Smooth muscle cell (in vitro differentiated cells): ENCODE measurements at regions not wholly inside any gene's neighbourhood (a gene's known extent, or its start where the extent isn't known, plus 50 kb on each side); places are given as distances from the start of the nearest gene placed in this dataset.

Experiments used
- DNase-seq: peaks from one replicate; lab custom pipeline; 2025; ENCODE audit not compliant: unreplicated experiment; lab: John Stamatoyannopoulos, UW
- H2AFZ ChIP-seq: fragments of 200-600 bp; sonication (generic); 2 replicates; pipeline ENCODE4 v1.6.0; 2016; ENCODE audit warnings: antibody characterized with exemption, low read depth, mild to moderate bottlenecking
- H3F3A ChIP-seq: fragments of 200-600 bp; sonication (generic); 2 replicates; pipeline ENCODE4 v1.6.0; 2017; ENCODE audit warnings: antibody characterized with exemption, low read depth
- H3K27ac ChIP-seq: fragments of 200-600 bp; sonication (generic); 2 replicates; pipeline ENCODE4 v1.5.1; 2016; ENCODE audit warnings: low read depth, mild to moderate bottlenecking
- H3K27me3 ChIP-seq: fragments of 200-600 bp; sonication (generic); 2 replicates; pipeline ENCODE4 v1.6.1; 2016; ENCODE audit warnings: low read depth, mild to moderate bottlenecking
- H3K36me3 ChIP-seq: fragments of 200-600 bp; sonication (generic); 2 replicates; pipeline ENCODE4 v1.5.1; 2016; ENCODE audit warnings: low read depth
- H3K4me1 ChIP-seq: fragments of 200-600 bp; sonication (generic); 2 replicates; pipeline ENCODE4 v1.5.1; 2016; ENCODE audit warnings: low read depth
- H3K4me2 ChIP-seq: fragments of 200-600 bp; sonication (generic); 2 replicates; pipeline ENCODE4 v1.6.0; 2016; ENCODE audit warnings: mild to moderate bottlenecking
- H3K4me3 ChIP-seq: fragments of 200-600 bp; sonication (generic); 2 replicates; pipeline ENCODE4 v1.5.1; 2016; ENCODE audit warnings: mild to moderate bottlenecking
- H3K79me2 ChIP-seq: fragments of 200-600 bp; sonication (generic); 2 replicates; pipeline ENCODE4 v1.6.0; 2016; ENCODE audit warnings: low read depth, mild to moderate bottlenecking
- H3K9ac ChIP-seq: fragments of 200-600 bp; sonication (generic); 2 replicates; pipeline ENCODE4 v1.6.0; 2016; ENCODE audit warnings: low read depth
- H3K9me3 ChIP-seq: fragments of 200-600 bp; sonication (generic); replicated peaks from 2 replicates; pipeline ENCODE4 v1.5.1; 2016; ENCODE audit warnings: low read depth
- H4K20me1 ChIP-seq: fragments of 200-600 bp; sonication (generic); 2 replicates; pipeline ENCODE4 v1.6.0; 2016; ENCODE audit warnings: low read depth
- CTCF ChIP-seq: fragments of 200-600 bp; sonication (generic); IDR thresholded peaks from 2 replicates; pipeline ENCODE4 v1.5.1; 2017; ENCODE audit warnings: borderline replicate concordance, mild to moderate bottlenecking, antibody characterized with exemption; ENCODE audit not compliant: insufficient read depth, poor library complexity, severe bottlenecking
- WGBS: methylation state at CpG from one replicate; pipeline ENCODE4 v1.1.7; 2016; ENCODE audit warnings: low lambda C conversion rate; 5-methylcytosine and 5-hydroxymethylcytosine counted together

- H3K36me3 ChIP-seq: no peaks in the 10 kb centered on the region
- H3K27ac ChIP-seq: no peak overlapping the region
- H3K4me2 ChIP-seq: no peak overlapping the region
- no peaks in the 10 kb centered on the region for H3K9me3 ChIP-seq
- no peaks in the 10 kb centered on the region for H3K4me1 ChIP-seq
- no peak for DNase-seq
- H2AFZ ChIP-seq: no peak overlapping the region
- peaks cover 3% of the 10 kb centered on the region for H3K27me3 ChIP-seq
- H3K4me3 ChIP-seq: no peak overlapping the region
- H4K20me1 ChIP-seq: no peaks in the 10 kb centered on the region
- no peaks in the 10 kb centered on the region for H3K79me2 ChIP-seq
- no peak for TF ChIP-seq CTCF
- H3F3A ChIP-seq: no peaks in the 10 kb centered on the region
- 86% methylated on average over 5 of the region's 5 CpGs for WGBS
- no peak overlapping the region for H3K9ac ChIP-seq
These were observed 149.8 kb upstream of the LARGE1 start for GRCh38 chr22:34070051-34070450.

DNA sequence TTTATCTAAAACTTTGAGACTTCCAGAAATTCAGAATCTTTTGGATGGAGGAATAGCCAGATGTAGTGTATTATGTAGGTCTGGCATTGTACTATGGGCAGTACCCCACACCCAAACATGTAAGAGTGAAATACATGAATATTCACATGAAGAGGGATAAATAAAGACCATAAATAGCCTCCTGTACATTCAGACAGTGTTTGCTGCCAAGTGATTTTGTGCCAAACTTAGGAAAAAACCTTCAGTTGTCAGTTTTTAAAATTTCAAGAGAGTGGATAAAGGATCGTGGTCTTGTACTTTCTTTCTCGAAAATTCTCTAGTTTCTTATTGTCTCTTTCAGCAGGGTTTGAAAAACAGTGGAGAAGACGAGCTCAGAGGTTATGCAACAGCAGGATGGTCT lies 150.3 kb upstream of the LARGE1 start:
- no peak overlapping the region for H3K27ac ChIP-seq
- H3K36me3 ChIP-seq: no peaks in the 10 kb centered on the region
- no peak overlapping the region for H3K4me3 ChIP-seq
- no peaks in the 10 kb centered on the region for H3F3A ChIP-seq
- H4K20me1 ChIP-seq: no peaks in the 10 kb centered on the region
- no peaks in the 10 kb centered on the region for H3K4me1 ChIP-seq
- no peaks in the 10 kb centered on the region for H3K9me3 ChIP-seq
- 72% methylated on average over 3 of the region's 3 CpGs for WGBS
- H3K27me3 ChIP-seq: peaks cover 3% of the 10 kb centered on the region
- no peaks in the 10 kb centered on the region for H3K79me2 ChIP-seq
- no peak for DNase-seq
- TF ChIP-seq CTCF: no peak
- no peak overlapping the region for H2AFZ ChIP-seq
- H3K9ac ChIP-seq: no peak overlapping the region
- H3K4me2 ChIP-seq: no peak overlapping the region

DNA sequence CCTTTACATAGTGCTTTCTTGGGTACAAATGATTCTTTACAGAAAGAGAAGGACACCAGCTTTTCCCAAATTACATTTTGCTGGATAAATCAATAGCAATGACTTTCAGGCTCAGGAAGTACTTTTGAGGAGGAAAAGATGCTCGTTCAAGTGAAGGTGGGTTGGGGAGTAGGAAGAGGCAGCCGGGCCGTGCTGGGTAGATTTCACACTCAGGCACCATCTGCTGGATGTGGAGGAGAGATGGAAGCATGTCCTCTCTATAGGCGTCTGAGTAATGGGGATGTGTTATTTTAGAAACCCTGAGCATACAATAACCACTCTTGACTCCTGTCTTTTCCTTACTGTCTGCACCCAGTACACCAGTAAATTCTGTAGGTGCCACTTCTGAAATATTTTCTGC lies 152.3 kb upstream of the LARGE1 start:
- no peaks in the 10 kb centered on the region for H3K4me1 ChIP-seq
- WGBS: 81% methylated on average over 4 of the region's 4 CpGs
- no peaks in the 10 kb centered on the region for H3K79me2 ChIP-seq

More for the DNA sequence above, 152.3 kb upstream of the LARGE1 start:
- H3K4me3 ChIP-seq: no peak overlapping the region
- no peak overlapping the region for H3K27ac ChIP-seq
- no peak overlapping the region for H2AFZ ChIP-seq
- H3K9ac ChIP-seq: no peak overlapping the region
- no peak for DNase-seq
- H4K20me1 ChIP-seq: no peaks in the 10 kb centered on the region
- TF ChIP-seq CTCF: no peak
- H3K36me3 ChIP-seq: no peaks in the 10 kb centered on the region
- H3K9me3 ChIP-seq: no peaks in the 10 kb centered on the region
- H3K4me2 ChIP-seq: no peak overlapping the region
- no peaks in the 10 kb centered on the region for H3F3A ChIP-seq
- H3K27me3 ChIP-seq: peaks cover 3% of the 10 kb centered on the region
